Fibroblast of skin of back (primary cell): ENCODE measurements at regions not wholly inside any gene's neighbourhood (a gene's known extent, or its start where the extent isn't known, plus 50 kb on each side); places are given as distances from the start of the nearest gene placed in this dataset.

Experiments used
- DNase-seq: peaks from one replicate; pipeline ENCODE4 v3.0.0-alpha.2; 2013

DNA sequence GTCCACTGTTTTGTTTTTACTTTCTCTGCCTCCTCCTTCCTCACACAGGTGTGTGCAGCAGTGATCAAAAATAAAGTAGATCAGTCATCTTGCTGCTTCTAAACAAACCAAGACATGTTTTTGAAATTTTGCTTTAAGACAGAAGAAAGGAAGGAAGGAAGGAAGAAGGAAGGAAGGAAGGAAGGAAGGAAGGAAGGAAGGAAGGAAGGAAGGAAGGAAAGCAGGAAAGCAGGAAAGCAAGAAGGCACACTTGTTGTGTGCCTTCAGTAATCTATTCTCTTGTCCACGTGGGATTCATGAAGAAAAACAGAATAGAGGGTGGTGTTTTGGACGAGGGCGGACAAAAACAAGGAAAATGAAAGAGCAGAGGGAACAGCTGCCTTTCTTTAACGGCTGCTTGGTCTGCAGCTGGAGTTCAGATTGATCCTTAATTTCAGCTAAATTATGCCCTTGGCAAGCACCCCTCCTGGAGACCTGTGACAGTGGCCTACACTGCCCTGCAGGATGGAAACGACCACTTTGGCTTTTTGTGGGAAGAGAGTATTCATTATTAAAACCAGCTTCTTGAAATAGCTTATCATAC, 188.5 kb upstream of the IRX3 start:
- no peak for DNase-seq

DNA sequence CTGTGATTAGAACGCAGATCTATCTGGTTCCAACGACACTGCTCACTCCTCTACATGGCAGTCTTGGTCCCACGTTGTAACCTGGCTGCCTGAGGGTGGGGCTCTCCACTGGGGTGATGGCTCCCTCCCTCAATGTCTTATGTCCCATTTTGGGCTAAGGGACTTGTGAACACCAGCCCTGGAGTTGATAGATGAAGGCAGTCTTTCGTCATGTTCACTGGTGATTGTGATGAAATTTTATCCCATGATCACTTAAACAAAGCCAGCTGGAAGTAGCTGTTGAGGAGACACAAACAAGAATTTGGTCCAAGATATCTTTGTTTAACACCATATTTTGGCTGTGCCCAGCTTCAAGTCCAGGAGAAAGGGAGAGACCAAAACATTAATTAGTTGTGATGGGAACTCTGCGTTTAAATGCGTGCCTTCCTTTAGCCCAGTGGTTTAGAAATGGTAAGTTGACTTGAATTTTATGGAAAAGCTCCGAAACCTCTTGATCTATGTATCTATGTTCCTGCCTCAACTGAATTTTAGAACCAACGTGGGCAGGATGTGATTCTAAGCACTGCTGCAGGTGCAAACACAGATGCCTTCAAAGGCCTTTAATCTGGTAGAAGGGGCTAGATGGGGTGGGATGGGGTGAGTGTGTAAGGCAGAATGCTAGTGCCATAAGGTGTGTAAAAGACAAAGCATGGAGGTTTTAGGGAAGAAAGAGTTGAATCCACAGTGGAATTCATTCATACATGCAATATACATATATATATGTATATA, 186.8 kb upstream of the IRX3 start:
- DNase-seq: no peak

DNA sequence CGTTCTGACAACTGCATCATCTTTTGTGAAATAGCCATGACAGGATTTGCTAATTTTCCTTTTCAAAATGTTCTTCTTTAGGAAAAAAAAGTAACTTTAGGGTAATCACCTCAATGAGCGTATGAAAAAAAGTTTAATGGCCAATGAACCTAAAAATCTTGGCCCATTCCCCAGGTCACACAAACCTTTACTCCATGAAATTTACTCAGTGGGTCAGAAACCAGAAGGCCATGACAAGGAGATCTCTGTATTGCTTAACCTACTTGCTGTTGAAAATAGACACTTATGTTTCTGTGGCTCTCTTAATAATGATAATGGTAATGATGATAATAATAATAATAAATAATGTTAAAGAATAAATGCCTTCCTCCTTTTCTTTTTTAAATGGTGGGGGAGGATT, 180.8 kb upstream of the IRX3 start:
- no peak for DNase-seq

DNA sequence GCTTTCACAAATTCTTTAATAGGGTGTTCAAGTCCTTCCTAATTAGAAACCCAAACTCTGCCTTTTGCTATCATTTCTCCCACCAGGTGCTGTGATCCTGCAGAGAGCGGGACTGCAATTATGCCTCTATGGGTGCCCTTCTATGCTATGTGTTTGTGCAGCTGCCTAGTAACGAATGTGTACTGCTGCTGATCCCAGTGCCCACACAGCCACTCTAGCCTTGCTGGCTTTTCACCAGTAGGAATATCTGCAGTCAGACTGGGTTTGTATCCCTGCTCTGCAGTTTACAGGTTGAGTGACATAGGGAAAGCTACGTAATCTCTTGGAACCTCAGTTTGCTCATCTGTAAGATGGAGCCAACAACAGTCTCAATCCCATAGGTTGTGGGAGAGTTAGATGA, 179.6 kb upstream of the IRX3 start:
- no peak for DNase-seq

DNA sequence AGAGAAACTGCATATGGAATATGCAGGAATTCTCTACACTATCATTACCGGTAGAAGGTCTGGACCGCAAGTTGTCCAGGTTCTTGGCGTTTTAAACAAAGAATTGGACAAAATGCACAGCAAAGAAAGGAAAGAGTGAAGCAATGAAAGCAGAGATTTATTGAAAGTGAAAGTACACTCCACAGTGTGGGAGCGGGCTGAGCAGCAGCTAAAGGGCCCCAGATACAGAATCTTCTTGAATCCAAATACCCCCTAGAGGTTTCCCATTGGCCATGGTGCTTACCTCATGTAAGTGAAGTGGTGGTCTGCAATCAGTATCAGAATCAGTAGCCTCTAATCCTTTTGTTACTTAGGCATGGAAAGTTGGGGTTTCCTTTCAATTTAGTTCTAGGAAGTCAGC, 178.5 kb upstream of the IRX3 start:
- DNase-seq: no peak

DNA sequence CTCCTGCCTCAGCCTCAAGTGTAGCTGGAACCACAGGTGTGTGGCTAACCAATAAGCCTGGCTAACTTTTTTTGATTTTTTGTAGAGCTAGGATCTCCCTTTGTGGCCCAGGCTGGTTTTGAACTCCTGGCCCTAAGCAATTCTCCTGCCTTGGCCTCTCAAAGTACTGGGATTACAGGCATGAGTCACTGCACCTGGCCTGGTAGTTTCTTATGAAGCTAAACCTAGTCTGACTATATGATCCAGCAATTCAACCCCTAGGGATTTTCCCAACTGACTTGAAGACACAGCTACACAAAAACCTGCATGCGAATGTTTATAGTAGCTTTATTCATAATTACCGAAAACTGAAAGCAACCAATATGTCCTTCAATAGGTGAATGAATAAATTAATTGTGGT, 176.2 kb upstream of the IRX3 start:
- DNase-seq: peak; percentile 55

DNA sequence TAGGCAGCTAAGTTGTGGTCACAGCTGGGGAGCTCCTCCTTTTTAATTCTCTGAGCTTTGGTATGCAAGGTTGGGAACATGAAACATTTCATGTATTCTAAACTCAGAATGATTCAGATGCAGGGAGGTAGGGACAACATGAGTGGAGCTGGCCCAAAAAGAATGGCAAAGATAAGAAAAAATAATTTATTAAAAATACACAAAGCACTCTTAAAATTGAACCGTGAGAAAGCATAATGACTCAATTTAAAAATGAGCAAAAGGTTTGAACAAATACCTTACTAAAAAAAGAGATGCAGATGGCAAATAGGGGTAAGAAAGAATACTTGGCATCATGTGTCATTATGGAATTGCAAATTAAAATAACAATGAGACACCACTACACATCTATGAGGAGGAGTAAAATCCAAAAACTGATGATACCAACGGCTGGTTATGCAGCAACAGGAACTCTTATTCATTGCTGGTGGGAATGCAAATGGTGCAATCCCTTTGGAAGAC, 175.6 kb upstream of the IRX3 start:
- DNase-seq: peak; percentile 98

DNA sequence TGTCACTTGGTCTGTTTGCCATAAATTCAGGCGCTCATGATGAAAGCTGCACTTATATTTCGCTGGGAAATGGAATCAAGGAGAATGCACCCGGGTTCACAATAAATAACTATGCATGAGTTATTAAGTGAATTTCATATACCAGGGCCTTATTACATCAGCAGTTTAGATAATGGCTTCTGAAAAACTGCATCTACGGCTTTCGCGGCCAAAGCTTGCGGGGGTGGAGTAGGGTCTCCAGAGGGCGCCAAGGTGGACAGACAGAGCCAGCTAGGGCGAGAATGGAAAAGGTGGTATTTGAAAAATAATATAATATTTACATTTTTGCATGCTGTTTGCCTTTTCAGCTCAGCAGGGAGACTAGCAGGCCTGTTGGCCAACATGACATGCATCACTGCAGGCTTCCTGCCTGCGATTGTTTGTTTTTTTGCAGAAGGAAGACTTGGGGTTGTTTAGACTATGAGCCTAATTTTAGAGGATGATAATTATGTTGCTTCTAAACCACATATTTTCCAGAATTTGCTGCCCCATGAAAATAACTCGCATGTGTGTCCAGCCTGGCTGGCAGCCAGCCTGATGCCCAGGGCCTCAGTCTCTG, 173.8 kb upstream of the IRX3 start:
- DNase-seq: peak; percentile 41

DNA sequence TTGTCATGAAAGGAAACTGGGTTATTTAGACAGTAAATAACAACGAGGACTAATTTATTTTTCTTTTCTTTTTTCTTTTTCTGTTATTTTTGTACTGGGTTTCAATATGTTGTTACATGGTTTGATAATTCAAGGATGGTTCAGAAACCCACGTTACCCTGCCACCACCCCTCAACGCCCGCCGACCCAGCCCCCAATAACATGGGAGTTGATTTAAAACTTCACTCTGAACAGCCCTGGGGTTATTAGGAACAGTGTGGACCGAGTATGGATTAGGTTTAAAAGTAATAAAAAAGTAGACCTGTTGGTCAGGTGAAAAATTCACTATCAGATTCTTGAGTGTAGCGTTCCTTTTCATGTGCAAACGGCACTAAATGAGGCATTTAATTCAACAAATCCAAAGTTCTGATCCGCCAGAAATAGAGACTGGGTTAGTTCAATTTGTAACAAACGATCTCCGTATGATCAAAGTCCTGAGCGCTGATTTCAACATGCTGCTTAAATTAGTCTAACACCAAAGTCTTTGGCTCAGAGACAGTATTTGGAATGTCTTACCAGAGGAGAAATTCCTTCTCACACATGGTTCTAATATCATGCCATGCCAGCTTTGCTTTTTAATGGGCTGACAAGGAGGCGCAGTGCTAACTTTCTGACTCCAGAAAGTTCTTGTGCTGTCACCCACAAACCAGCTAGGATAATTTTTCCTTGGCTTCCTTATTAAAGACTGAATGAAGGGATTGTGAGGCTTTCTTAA, 173.1 kb upstream of the IRX3 start:
- DNase-seq: peak; percentile 82

DNA sequence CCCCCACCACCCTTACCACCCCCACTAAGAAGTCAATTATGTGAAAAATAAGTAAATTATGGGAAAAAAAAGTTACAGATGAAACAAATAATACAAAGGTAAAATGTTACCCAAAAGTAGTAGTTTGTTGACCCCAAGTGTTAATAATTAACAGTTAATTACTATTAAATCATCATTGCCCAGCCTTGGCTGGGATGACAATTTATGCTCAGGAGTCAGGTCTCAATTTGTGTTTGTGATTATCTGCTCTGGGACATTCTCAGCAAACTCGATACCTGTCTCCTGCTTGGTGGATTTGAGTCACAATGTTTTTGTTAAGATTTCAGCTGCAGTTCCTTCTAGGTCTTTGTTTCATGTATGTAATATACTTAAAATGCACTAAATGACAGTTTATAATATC, 172.3 kb upstream of the IRX3 start:
- no peak for DNase-seq

DNA sequence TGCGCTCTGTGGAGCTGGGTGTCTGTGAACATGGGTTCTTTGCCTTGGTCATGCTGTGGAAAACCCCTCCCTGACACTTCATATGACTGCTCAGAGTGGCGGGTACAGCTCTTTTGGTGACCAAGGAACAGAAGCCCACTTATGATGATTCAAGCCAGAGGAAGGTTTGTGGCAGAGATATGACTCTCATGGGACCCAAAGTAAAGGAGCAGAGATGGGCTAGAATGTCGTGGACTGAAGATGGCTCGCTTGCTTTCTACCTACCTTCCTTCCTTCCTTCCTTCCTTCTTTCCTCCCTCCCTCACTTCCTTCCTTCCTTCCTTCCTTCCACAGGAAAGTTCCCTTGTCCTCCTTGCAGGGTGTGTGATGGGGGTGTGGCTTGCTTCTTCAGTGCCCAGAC, 169.7 kb upstream of the IRX3 start:
- DNase-seq: peak; percentile 35

DNA sequence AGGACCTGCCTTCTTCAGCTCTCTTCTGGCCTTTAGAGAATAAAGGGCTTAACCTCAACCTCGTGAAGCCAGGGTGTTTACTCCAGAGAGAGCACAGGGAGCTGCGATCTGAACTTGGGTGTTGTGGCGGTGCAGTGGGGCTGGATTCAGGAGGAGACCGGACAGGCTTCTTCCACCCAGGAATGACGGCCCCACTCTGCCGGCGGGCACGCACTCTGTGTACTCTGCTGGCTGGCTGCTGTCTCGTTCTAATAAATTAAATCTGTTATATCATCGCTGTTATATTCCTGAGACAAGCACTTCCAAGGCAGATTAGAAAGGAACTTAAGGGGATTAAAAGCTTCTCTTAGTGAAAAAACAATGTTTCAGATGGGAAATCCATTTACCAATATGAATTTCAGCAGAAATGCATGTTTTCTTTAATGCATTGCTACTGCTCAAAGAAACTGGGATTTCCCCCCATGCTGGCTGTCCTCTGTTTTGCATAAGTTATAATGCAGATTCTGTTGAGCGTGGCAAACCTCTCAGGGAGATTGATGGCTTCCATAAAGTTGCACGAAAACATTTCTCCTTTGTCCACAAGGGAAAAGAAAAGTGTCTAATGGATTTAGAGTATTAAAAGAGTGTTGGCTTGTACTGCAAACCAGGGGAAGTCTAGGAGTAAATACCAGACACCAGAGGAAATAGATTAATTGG, 168.6 kb upstream of the IRX3 start:
- DNase-seq: no peak

DNA sequence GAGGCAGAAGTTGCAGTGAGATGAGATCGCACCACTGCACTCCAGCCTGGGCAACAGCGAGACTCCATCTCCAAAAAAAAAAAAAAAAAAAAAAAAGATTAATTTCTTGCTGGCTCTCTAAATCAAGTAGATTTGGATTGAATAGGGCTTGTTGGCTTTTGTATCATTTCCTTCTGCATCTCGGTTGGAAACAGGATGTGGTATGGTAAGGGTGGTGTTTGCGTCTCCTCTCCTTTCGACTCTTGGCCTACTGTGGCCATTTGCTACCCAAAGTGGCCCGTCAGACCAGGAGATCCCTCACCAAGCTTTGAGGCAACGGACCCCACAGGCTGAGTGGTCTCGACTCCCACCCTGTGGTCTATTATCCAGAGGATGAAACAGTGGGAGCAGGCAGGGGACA, 168.0 kb upstream of the IRX3 start:
- no peak for DNase-seq

DNA sequence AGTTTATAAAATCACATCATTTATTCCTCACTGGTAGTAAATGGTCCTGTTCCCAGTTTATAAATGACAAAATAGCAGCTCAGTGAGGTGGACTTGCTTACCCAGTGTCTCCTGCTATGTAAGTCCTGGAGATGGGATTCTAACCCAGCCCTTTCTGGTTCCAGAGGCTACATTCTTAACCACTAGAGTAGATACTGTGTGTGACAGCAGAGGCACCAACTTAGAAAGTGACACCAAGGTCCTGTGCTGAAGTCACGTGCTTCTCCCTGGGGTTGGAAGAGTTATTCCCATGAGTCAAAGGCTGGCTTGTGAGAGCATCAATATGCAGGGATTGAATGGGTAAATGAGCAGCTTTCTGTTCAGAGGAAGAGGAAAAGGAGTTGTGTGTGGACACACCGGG, 167.3 kb upstream of the IRX3 start:
- peak; percentile 64 for DNase-seq

DNA sequence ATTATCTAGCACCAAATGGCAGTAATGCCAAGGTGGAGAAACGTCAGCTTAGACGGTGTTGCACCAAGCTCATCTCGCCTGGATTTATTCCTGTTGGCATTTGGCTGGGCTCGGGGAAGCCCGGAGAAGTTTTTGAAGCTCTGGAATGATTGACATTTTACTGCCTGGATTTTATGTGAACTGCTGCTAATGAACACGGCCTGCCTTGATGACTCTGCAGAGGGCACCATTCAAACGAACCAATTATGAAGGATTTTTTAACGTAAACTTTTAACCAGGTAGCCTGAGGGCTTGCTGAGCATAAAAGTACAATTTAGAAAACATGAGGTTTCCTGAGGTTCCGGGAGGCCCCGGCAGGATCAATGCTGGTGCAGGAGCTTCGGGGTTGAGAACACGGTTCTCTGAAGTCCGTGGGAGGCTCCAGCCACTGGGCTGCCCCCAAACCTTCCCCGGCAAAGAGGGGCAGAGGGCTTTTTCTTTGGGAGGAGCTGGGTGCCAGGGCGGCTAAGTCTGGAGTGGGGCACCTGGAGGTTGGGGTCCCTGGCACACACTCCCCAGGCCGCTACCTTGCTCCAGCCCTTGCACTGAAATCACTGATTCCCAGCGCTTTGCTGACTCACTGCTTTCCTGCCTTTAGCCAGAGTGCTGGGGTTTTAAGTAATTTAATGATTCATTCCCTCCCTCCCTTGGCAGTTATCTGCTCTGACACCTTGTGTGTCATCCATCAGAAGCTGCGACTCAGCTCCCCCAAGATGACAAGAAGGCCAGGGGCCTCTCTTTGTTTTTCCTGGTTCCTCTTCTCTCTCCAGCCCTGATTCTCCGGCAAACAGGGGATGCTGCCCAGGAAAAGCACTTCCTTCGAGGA, 161.2 kb upstream of the IRX3 start:
- DNase-seq: peak; percentile 95

DNA sequence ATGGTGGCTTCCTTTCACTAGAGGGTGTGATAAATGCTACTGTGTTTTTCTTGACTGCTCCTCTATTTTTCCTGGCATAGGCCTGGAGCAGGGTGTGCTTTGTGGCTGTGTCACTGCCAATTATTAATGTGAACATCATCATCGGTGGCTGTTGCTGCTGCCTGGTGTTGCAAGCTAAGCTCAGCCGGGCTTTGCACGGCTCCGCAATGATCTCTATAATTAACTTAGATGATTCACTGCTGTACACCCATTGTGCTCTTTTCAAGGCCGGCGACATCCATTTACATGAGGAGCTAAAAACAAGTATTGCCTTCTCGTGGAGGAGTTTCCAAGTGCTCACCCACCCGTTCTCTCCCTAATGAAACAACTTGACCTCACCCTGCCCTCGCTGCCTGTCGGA, 160.1 kb upstream of the IRX3 start:
- DNase-seq: peak; percentile 97

DNA sequence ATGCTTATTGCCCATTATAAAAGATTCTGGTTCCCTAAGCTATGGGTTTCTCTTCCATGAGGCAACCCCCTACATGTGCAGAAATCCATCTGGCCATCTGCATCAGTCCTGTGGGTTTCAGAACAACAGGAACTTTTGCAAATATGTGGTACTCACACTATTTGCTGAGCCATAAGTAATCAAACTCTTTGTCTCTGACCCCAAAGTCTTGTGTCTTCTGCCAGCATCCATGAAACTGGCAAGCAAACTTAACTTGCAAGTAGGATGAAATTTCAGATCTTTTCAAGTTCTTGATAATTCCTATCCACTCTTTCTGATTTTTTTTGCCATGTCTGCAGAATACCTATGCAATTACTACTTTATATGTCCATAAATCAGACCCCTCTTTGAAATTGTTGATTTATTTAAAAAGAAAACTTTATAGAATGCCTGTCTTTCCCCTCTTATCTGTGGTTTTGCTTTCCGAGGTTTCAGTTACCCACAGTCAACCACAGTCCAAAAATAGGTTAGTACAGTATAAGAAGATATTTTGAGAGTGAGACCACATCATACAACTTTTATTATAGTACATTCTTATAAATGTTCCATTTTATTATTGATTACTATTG, 158.4 kb upstream of the IRX3 start:
- peak; percentile 72 for DNase-seq

DNA sequence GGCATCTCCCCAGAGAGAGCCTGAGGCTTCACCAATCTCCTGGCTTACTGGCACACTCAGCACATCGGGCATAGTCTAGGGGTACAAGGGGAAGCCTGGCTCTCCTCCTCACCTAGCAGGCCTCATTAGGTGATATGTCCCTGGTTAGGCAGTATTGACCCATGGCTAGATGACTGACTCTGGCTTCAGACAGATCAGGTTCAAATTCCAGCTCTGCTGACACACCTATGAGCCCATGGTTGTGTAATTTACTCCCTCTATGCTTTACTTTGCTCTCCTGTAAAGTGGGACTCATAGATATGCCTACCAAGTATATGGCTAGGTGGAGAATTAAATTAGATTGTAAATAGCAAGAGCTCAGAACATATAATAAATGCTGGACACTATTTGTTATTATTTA, 157.3 kb upstream of the IRX3 start:
- DNase-seq: no peak

DNA sequence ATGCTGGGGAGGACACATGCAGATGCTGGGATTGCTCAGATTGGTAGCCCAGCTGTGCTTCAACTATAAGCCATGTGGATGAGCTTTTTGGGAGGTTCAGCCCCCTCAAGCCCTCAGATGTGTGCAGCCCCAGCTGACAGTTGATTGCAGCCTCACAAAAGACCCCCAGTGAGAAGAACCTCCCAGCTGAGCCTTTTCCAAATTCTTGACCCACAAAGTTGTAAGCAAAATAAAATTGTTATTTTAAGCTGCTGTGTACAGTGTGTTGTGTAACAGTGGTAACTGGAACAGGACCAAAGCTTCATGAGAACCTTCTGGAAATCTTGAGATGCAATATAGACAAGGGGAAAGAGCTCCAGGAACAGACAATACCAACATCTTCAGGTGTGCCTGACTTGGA, 156.8 kb upstream of the IRX3 start:
- no peak for DNase-seq

DNA sequence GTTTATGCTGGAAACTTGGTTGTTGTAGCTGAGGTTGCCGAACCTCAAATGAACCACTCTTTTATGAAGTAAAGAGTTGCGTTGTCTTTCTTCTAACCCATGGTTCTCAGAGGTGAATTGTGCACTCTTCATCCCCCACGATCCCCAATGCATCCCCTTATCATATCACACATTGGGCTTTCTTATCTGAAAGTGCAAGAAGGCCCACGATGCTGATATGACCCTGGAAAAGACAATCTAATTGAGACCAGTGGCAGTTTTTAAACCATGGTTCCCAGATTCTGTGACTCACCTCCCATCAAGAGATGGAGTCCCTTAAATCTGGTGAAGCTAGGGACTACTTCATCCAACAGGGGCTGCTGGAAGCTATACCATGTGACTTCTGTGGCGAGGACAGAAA, 156.3 kb upstream of the IRX3 start:
- no peak for DNase-seq

DNA sequence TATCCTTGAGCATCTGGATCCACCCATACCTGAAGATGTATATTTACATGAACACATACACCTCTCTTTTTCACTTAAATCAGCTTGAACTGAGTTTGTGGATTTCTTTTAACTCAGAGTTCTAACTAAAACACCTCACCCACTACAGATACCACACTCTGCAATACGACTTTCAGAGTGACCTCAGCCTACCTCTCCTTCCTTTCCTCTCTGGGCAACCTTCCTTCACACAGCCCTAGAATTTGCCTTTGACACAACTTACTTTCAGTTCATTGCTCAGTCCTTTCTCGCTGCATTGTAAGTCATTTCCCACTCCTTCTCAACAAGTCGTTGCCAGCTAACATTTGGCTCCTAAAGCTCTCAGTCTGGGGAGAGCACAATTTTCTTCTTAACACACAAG, 151.9 kb upstream of the IRX3 start:
- no peak for DNase-seq
